Panc1 (cell line): ENCODE measurements at regions not wholly inside any gene's neighbourhood (a gene's known extent, or its start where the extent isn't known, plus 50 kb on each side); places are given as distances from the start of the nearest gene placed in this dataset.

Experiments used
- ATAC-seq: fragments of 200-7000 bp; cut with Tn5 transposase; 2 replicates; pipeline ENCODE4 v1.9.1; 2020; ENCODE audit warnings: mild to moderate bottlenecking, moderate library complexity
- BruUV-seq: library from RNA; stranded (reverse); fragments of 400-500 nt; replicated peaks from 2 replicates; lab custom pipeline; 2021; lab: Mats Ljungman, UMichigan
- CTCF ChIA-PET: fragments of 300-600 bp; sonication (Branson Sonifier 250); formaldehyde crosslinking; loops from one replicate; lab custom pipeline; 2022; ENCODE audit warnings: antibody characterized with exemption; lab: Charles Lee
- POLR2A ChIA-PET: fragments of 300-600 bp; sonication (Branson Sonifier 250); formaldehyde crosslinking; loops from one replicate; lab custom pipeline; 2022; ENCODE audit warnings: antibody characterized with exemption; lab: Charles Lee
- DNase-seq: peaks from one replicate; pipeline ENCODE4 v3.0.0-alpha.2; 2010; ENCODE audit warnings: low read depth, low spot score
- H3K27ac ChIP-seq: 2 replicates; pipeline ENCODE4 v1.5.1; 2011; ENCODE audit warnings: mild to moderate bottlenecking, low read length, inconsistent platforms
- H3K27me3 ChIP-seq: fragments of 200-500 bp; sonication (Bioruptor generic); 2 replicates; pipeline ENCODE4 v1.6.0; 2014; ENCODE audit warnings: low read length, inconsistent platforms; ENCODE audit not compliant: control insufficient read depth, insufficient read depth
- H3K36me3 ChIP-seq: fragments of 200-500 bp; sonication (Bioruptor generic); 2 replicates; pipeline ENCODE4 v1.5.1; 2014; ENCODE audit warnings: inconsistent platforms, mild to moderate bottlenecking, low read length, moderate library complexity; ENCODE audit not compliant: control insufficient read depth, insufficient read depth
- H3K4me1 ChIP-seq: 2 replicates; pipeline ENCODE4 v1.5.1; 2011; ENCODE audit warnings: inconsistent platforms, mild to moderate bottlenecking, low read length, moderate library complexity; ENCODE audit not compliant: control insufficient read depth, insufficient read depth
- H3K4me3 ChIP-seq, 2 experiments: 2 replicates each; pipeline ENCODE4 v1.5.1; 2011 to 2012; ENCODE audit warnings: low read depth in 2 of 2, low read length in 2 of 2, mild to moderate bottlenecking in 2 of 2, inconsistent platforms in 1 of 2, moderate library complexity in 1 of 2
- H3K9me3 ChIP-seq: fragments of 200-500 bp; sonication (Bioruptor generic); 2 replicates; pipeline ENCODE4 v1.5.1; 2014; ENCODE audit warnings: low read depth, mild to moderate bottlenecking, inconsistent platforms, low read length, moderate library complexity; ENCODE audit not compliant: control insufficient read depth, insufficient read depth
- POLR2AphosphoS5 ChIP-seq: IDR thresholded peaks from 2 replicates; pipeline ENCODE4 v1.6.1; 2012; ENCODE audit warnings: mild to moderate bottlenecking, low read depth, low read length, moderate library complexity
- SIN3A ChIP-seq: IDR thresholded peaks from 2 replicates; pipeline ENCODE4 v1.6.1; 2012; ENCODE audit warnings: low read depth, mild to moderate bottlenecking, low read length, moderate library complexity, borderline replicate concordance; ENCODE audit not compliant: insufficient read depth
- TCF7L2 ChIP-seq: IDR thresholded peaks from 2 replicates; pipeline ENCODE4 v1.6.1; 2011; ENCODE audit warnings: mild to moderate bottlenecking, low read depth, low read length, inconsistent platforms
- in situ Hi-C: cut with HindIII; loops from 2 replicates; pipeline ENCODE4 v1.10.0; 2016; ENCODE audit warnings: low sequenced_read_pairs, low pct_unique_long_range_greater_than_20kb
- intact Hi-C: fragments of 100-400 bp; cut with micrococcal nuclease; formaldehyde crosslinking; loops from one replicate; pipeline ENCODE4 v1.10.0; 2022; ENCODE audit not compliant: unreplicated experiment
- TF ChIP-seq, protein P1 (sequence below): fragments of 450-650 bp; IDR thresholded peaks from 2 replicates; pipeline ENCODE4 v1.5.1; 2017; ENCODE audit warnings: mild to moderate bottlenecking
- TF ChIP-seq, protein P2 (sequence below), 2 experiments: IDR thresholded peaks; 2 replicates each; pipeline ENCODE4 v1.6.1; 2011 to 2012; ENCODE audit warnings: low read depth in 2 of 2, control low read depth in 1 of 2, low read length in 1 of 2, mild to moderate bottlenecking in 1 of 2, moderate library complexity in 1 of 2; ENCODE audit not compliant: insufficient read depth in 1 of 2

DNA sequence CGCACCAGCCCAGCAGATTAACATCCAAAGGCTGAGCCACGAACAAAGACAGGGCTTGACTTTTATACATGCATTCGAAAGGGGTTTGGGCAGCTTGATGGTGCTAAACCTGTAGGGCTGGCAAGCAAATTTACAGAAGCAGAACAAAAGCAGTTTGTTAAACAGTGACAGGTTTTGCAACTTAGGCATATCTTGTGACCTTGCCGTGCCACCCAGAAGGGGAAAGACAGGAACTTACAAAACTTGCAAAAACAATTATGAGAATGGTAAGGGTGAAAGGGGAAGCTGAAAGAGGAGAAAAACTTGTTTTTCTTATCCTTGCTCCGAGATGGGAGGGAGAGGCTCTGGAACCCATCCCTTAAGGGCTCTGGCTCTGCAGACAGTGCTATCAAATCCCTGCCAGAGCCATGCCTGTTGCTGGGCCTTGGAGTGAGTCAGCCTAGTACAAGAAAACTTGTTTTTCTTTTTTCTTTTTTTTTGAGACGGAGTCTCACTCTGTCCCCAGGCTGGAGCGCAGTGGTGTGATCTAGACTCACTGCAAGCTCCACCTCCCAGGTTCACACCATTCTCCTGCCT, 1325.2 kb upstream of the PRR20A start:
- no peak for ATAC-seq
- Histone ChIP-seq H3K27ac (no peak overlapping the region), H3K27me3 (no peaks in the 10 kb centered on the region), H3K4me3 (no peak overlapping the region), H3K9me3 (no peaks in the 10 kb centered on the region), H3K36me3 (no peaks in the 10 kb centered on the region), H3K4me1 (no peaks in the 10 kb centered on the region)
- in situ Hi-C loops (no loop called here), intact Hi-C loops (no loop called here)
- no TSS peak for BruUV-seq
- TF ChIP-seq, protein P1, sequence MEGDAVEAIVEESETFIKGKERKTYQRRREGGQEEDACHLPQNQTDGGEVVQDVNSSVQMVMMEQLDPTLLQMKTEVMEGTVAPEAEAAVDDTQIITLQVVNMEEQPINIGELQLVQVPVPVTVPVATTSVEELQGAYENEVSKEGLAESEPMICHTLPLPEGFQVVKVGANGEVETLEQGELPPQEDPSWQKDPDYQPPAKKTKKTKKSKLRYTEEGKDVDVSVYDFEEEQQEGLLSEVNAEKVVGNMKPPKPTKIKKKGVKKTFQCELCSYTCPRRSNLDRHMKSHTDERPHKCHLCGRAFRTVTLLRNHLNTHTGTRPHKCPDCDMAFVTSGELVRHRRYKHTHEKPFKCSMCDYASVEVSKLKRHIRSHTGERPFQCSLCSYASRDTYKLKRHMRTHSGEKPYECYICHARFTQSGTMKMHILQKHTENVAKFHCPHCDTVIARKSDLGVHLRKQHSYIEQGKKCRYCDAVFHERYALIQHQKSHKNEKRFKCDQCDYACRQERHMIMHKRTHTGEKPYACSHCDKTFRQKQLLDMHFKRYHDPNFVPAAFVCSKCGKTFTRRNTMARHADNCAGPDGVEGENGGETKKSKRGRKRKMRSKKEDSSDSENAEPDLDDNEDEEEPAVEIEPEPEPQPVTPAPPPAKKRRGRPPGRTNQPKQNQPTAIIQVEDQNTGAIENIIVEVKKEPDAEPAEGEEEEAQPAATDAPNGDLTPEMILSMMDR, result no peak
- TF ChIP-seq, protein P2, sequence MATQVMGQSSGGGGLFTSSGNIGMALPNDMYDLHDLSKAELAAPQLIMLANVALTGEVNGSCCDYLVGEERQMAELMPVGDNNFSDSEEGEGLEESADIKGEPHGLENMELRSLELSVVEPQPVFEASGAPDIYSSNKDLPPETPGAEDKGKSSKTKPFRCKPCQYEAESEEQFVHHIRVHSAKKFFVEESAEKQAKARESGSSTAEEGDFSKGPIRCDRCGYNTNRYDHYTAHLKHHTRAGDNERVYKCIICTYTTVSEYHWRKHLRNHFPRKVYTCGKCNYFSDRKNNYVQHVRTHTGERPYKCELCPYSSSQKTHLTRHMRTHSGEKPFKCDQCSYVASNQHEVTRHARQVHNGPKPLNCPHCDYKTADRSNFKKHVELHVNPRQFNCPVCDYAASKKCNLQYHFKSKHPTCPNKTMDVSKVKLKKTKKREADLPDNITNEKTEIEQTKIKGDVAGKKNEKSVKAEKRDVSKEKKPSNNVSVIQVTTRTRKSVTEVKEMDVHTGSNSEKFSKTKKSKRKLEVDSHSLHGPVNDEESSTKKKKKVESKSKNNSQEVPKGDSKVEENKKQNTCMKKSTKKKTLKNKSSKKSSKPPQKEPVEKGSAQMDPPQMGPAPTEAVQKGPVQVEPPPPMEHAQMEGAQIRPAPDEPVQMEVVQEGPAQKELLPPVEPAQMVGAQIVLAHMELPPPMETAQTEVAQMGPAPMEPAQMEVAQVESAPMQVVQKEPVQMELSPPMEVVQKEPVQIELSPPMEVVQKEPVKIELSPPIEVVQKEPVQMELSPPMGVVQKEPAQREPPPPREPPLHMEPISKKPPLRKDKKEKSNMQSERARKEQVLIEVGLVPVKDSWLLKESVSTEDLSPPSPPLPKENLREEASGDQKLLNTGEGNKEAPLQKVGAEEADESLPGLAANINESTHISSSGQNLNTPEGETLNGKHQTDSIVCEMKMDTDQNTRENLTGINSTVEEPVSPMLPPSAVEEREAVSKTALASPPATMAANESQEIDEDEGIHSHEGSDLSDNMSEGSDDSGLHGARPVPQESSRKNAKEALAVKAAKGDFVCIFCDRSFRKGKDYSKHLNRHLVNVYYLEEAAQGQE (IDR thresholded peaks at IDR 0.05; ENCODE audit: insufficient read depth in 1 of 2, low read depth in 2 of 2, low read length in 1 of 2), result no peak
- TF ChIP-seq TCF7L2 (no peak), POLR2AphosphoS5 (no peak), SIN3A (no peak)
- ChIA-PET POLR2A (no interaction called here), CTCF (no interaction called here)
- no peak for DNase-seq

DNA sequence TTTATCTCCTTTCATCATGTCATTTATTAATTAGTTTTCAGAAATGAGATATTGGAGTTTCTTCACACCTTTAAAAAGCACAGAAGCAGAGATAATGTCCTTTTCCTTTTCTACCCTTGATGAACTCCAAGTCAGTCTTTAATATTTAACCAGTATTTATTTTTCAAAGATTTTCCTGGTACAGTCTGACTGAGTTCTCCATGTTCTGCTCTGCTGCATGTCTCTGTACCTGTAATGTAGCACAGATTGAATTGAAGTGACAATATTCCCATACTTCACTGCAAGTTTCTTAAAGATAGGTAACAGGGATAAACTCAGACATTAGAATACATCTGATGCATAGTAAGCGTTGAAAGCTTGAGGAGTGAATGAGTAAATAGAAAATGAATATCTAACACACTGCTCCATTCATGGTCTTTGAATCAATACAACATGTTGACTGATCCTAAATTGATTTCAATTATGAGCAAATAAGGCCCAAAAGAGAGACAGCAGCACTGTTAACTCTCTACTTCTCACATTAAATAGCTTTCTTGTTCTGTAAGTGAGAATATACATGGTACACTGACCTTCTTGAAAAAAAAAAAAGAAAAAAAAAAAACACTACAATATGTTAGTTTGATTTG, 1323.6 kb upstream of the PRR20A start:
- H3K27me3 ChIP-seq, result no peaks in the 10 kb centered on the region
- H3K4me3 ChIP-seq, result no peak overlapping the region
- H3K4me1 ChIP-seq, result no peaks in the 10 kb centered on the region
- intact Hi-C loops (no loop called here), in situ Hi-C loops (no loop called here)
- DNase-seq (no peak), ATAC-seq (no peak)
- no peak overlapping the region for H3K27ac ChIP-seq
- no TSS peak for BruUV-seq
- ChIA-PET CTCF (no interaction called here), POLR2A (no interaction called here)
- TF ChIP-seq TCF7L2, result no peak
- no peak for TF ChIP-seq SIN3A
- TF ChIP-seq, protein P2 (IDR thresholded peaks at IDR 0.05; ENCODE audit: insufficient read depth in 1 of 2, low read depth in 2 of 2, low read length in 1 of 2), result no peak
- TF ChIP-seq, protein P1, result no peak
- TF ChIP-seq POLR2AphosphoS5, result no peak
- no peaks in the 10 kb centered on the region for H3K36me3 ChIP-seq
- H3K9me3 ChIP-seq, result no peaks in the 10 kb centered on the region
